Endothelial cell (in vitro differentiated cells): ENCODE measurements at regions not wholly inside any gene's neighbourhood (a gene's known extent, or its start where the extent isn't known, plus 50 kb on each side); places are given as distances from the start of the nearest gene placed in this dataset.

Experiments used
- DNase-seq: peaks from one replicate; pipeline ENCODE4 v3.0.0; 2021; ENCODE audit warnings: low spot score
- H3K27ac Mint-ChIP-seq: one replicate; pipeline ENCODE4 v1.8.0; 2021; ENCODE audit warnings: mixed read lengths, inconsistent platforms; ENCODE audit not compliant: unreplicated experiment
- H3K27me3 Mint-ChIP-seq: one replicate; pipeline ENCODE4 v1.8.0; 2021; ENCODE audit warnings: mild to moderate bottlenecking, moderate library complexity, mixed read lengths, inconsistent platforms; ENCODE audit not compliant: unreplicated experiment
- H3K36me3 Mint-ChIP-seq: one replicate; pipeline ENCODE4 v1.8.0; 2021; ENCODE audit warnings: mild to moderate bottlenecking, low read depth, mixed read lengths, inconsistent platforms; ENCODE audit not compliant: unreplicated experiment
- H3K4me1 Mint-ChIP-seq: one replicate; pipeline ENCODE4 v1.8.0; 2021; ENCODE audit warnings: mild to moderate bottlenecking, mixed read lengths, inconsistent platforms; ENCODE audit not compliant: unreplicated experiment
- H3K4me3 Mint-ChIP-seq: one replicate; pipeline ENCODE4 v1.8.0; 2021; ENCODE audit warnings: mild to moderate bottlenecking, mixed read lengths, inconsistent platforms; ENCODE audit not compliant: unreplicated experiment
- H3K9me3 Mint-ChIP-seq: one replicate; pipeline ENCODE4 v1.8.0; 2021; ENCODE audit warnings: mixed read lengths, inconsistent platforms; ENCODE audit not compliant: unreplicated experiment
- CTCF ChIP-seq: fragments of 200-600 bp; sonication (generic); IDR thresholded peaks from one replicate; pipeline ENCODE4 v1.5.0; 2021; ENCODE audit warnings: antibody characterized with exemption; ENCODE audit not compliant: unreplicated experiment

DNA sequence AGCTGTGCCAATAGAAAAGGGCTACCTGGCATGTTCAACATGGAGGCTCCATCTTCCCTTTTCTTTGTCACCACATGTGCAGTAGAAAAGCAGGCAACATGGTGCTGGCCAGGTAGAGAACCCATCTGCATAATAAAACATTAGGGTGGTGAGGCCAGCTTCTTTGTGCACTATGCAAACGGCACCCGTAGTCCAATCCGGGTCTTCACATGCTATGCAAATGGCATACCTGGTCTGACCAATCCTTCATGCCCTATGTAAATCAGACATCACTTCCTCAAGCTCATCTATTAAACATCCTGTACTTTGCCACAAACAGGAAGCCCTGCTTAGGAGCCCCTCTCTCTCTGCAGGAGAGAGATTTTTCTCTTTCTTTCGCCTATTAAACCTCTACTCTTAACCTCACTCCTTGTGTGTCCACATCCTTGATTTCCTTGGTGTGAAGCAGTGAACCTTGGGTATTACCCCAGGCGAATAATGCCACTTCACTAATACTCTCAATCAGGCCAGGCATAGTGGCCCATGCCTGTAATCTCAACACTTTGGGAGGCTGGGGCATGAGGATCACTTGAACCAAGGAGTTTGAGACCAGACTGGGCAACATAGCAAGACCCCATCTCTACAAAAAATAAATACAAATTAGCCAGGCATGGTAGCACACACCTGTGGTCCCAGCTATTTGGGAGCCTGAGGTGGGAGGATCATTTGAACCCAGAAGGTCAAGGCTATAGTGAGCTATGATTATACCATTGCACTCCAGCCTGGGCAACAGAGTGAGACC, 111.3 kb upstream of the MRI1 start:
- Mint-ChIP-seq H3K9me3 (peaks cover 4% of the 10 kb centered on the region), H3K4me1 (no peaks in the 10 kb centered on the region), H3K27me3 (peaks cover 1% of the 10 kb centered on the region), H3K4me3 (no peak overlapping the region), H3K36me3 (peaks cover 5% of the 10 kb centered on the region), H3K27ac (no peak overlapping the region)
- TF ChIP-seq CTCF, result no peak
- DNase-seq, result no peak

GRCh38 chr19:13646758-13647157, 117.6 kb upstream of the MRI1 start:
- Mint-ChIP-seq H3K4me1 (peaks cover 6% of the 10 kb centered on the region), H3K36me3 (peaks cover 4% of the 10 kb centered on the region), H3K27me3 (peaks cover 4% of the 10 kb centered on the region), H3K27ac (no peak overlapping the region), H3K4me3 (no peak overlapping the region), H3K9me3 (no peaks in the 10 kb centered on the region)
- no peak for TF ChIP-seq CTCF
- DNase-seq, result no peak

- no peak overlapping the region for H3K4me3 Mint-ChIP-seq
- H3K9me3 Mint-ChIP-seq, result no peaks in the 10 kb centered on the region
- H3K27me3 Mint-ChIP-seq, result peaks cover 4% of the 10 kb centered on the region
- DNase-seq, result no peak
- H3K36me3 Mint-ChIP-seq, result peaks cover 4% of the 10 kb centered on the region
- peaks cover 6% of the 10 kb centered on the region for H3K4me1 Mint-ChIP-seq
- H3K27ac Mint-ChIP-seq, result no peak overlapping the region
- no peak for TF ChIP-seq CTCF
Observed at GRCh38 chr19:13644645-13645044, 119.7 kb upstream of the MRI1 start.

DNA sequence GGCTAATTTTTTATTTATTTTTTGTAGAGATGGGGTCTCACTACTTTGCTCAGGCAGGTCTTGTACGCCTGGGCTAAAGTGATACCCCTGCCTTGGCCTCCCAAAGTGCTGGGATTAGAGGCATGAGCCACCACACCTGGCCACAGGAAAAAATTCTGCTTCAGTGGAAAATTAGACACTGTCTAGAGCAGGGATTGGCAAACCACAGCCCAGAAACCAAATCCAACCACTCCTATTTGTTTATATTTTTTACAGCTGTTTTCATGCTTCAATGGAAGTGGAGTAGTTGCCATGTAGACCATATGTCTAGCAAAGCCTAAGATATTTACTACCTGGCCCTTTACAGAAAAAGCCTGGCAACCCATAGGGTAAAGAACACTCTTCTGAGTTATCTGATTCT, 123.7 kb upstream of the MRI1 start:
- TF ChIP-seq CTCF, result no peak
- H3K9me3 Mint-ChIP-seq, result no peaks in the 10 kb centered on the region
- no peak overlapping the region for H3K4me3 Mint-ChIP-seq
- H3K27ac Mint-ChIP-seq, result no peak overlapping the region
- H3K27me3 Mint-ChIP-seq, result no peaks in the 10 kb centered on the region
- H3K4me1 Mint-ChIP-seq, result no peaks in the 10 kb centered on the region
- peaks cover 10% of the 10 kb centered on the region for H3K36me3 Mint-ChIP-seq
- DNase-seq, result no peak

DNA sequence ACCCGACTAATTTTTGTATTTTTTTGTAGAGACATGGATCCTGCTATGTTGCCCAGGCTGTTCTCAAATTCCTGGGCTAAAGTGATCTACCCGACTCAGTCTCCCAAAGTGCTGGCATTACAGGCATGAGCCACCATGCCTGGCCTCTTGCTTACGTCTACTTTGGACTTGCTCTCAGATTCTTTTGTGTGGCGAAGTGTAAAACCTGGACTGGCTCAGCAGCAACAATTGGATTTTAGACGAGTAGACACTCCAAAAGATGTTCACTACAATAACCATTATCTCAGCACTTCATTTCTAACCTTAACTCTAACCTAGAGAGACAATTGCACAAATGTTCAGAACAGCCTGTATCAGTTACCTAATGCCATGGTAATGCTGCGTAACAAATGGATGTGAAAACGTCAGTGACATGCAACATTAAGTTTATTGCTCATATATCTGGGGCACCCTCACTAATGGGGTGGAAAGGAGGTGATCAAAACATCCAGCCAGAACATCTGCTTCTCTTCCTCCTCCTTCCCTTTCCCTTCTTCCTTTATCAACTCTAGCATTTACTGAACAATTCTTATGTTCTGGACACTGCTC, 124.9 kb upstream of the MRI1 start:
- Mint-ChIP-seq H3K4me1 (no peaks in the 10 kb centered on the region), H3K27ac (no peak overlapping the region), H3K36me3 (peaks cover 6% of the 10 kb centered on the region), H3K9me3 (no peaks in the 10 kb centered on the region), H3K27me3 (no peaks in the 10 kb centered on the region), H3K4me3 (peak overlapping the region; percentile 13)
- TF ChIP-seq CTCF, result no peak
- no peak for DNase-seq
